Common myeloid progenitor, CD34-positive (primary cell): ENCODE measurements at regions not wholly inside any gene's neighbourhood (a gene's known extent, or its start where the extent isn't known, plus 50 kb on each side); places are given as distances from the start of the nearest gene placed in this dataset.

Experiments
- CTCF ChIA-PET: fragments of 350-600 bp; sonication (Branson Sonifier 250); formaldehyde crosslinking; loops from one replicate; lab custom pipeline; 2021; ENCODE audit warnings: antibody characterized with exemption; lab: Charles Lee
- POLR2A ChIA-PET: fragments of 350-600 bp; sonication (Branson Sonifier 250); formaldehyde crosslinking; loops from one replicate; lab custom pipeline; 2021; ENCODE audit warnings: antibody characterized with exemption; lab: Charles Lee
- DNase-seq, 3 donors: peaks; one replicate each; pipeline versions ENCODE4 v3.0.0 to v3.0.0-alpha.2; 2013
- H3K27ac ChIP-seq, 2 experiments: 1 replicate in 1 of 2; 2 replicates in 1 of 2; pipeline ENCODE4 v1.7.0; 2013; ENCODE audit warnings: inconsistent platforms in 2 of 2, low read length in 2 of 2, mild to moderate bottlenecking in 2 of 2, low read depth in 1 of 2, moderate library complexity in 1 of 2; ENCODE audit not compliant: severe bottlenecking in 2 of 2, insufficient read depth in 1 of 2, poor library complexity in 1 of 2
- H3K27me3 ChIP-seq, 5 experiments: replicated peaks in 2 of 5; 1 replicate in 3 of 5; 2 replicates in 2 of 5; pipeline versions ENCODE4 v1.6.1 to v1.7.0; 2013; ENCODE audit warnings: low read length in 4 of 5, mild to moderate bottlenecking in 2 of 5, moderate library complexity in 2 of 5, inconsistent platforms in 1 of 5; ENCODE audit not compliant: insufficient read depth in 5 of 5, control insufficient read depth in 4 of 5
- H3K36me3 ChIP-seq, 4 experiments: 1 replicate in 2 of 4; 2 replicates in 2 of 4; pipeline versions ENCODE4 v1.6.1 to v1.7.0; 2013; ENCODE audit warnings: low read length in 3 of 4, control low read depth in 1 of 4, mild to moderate bottlenecking in 1 of 4; ENCODE audit not compliant: control insufficient read depth in 4 of 4, insufficient read depth in 4 of 4
- H3K4me1 ChIP-seq, 4 experiments: 1 replicate in 3 of 4; 2 replicates in 1 of 4; pipeline versions ENCODE4 v1.6.1 to v1.7.1; 2013; ENCODE audit warnings: low read length in 3 of 4, mild to moderate bottlenecking in 3 of 4, control low read depth in 1 of 4, inconsistent platforms in 1 of 4, moderate library complexity in 1 of 4; ENCODE audit not compliant: control insufficient read depth in 4 of 4, insufficient read depth in 4 of 4; ENCODE audit errors: control extremely low read depth in 1 of 4
- H3K4me3 ChIP-seq, 7 experiments: 1 replicate in 4 of 7; 2 replicates in 3 of 7; pipeline versions ENCODE4 v1.5.1 to v1.7.0; 2013; ENCODE audit warnings: mild to moderate bottlenecking in 7 of 7, low read length in 6 of 7, moderate library complexity in 6 of 7, inconsistent platforms in 2 of 7, low read depth in 2 of 7, control low read depth in 1 of 7; ENCODE audit not compliant: insufficient read depth in 4 of 7, control insufficient read depth in 1 of 7; ENCODE audit errors: extremely low read depth in 1 of 7
- H3K9me3 ChIP-seq, 5 experiments: 1 replicate in 4 of 5; 2 replicates in 1 of 5; pipeline versions ENCODE4 v1.6.1 to v1.7.1; 2013; ENCODE audit warnings: low read length in 4 of 5, mild to moderate bottlenecking in 2 of 5, inconsistent platforms in 1 of 5, low read depth in 1 of 5, moderate library complexity in 1 of 5; ENCODE audit not compliant: control insufficient read depth in 4 of 5, insufficient read depth in 2 of 5; ENCODE audit errors: control extremely low read depth in 1 of 5
- WGBS: methylation state at CpG from one replicate; pipeline ENCODE4 v1.1.5; 2013; ENCODE audit not compliant: insufficient coverage; 5-methylcytosine and 5-hydroxymethylcytosine counted together

GRCh38 chr3:66706890-66707289, 206.1 kb upstream of the LRIG1 start:
- H3K27ac ChIP-seq = no peak overlapping the region
- no CpG with 5 or more reads among the region's 3 CpGs for WGBS
- no peaks in the 10 kb centered on the region for H3K36me3 ChIP-seq
- H3K4me1 ChIP-seq = no peaks in the 10 kb centered on the region
- H3K27me3 ChIP-seq = peaks cover 0 to 2% (median 0%) of the 10 kb centered on the region in 5 experiments
- H3K4me3 ChIP-seq = no peak overlapping the region
- H3K9me3 ChIP-seq = no peaks in the 10 kb centered on the region
- DNase-seq = no peak
- CTCF ChIA-PET = interaction anchor here (0.7 kb wide), 1 partner anchor 315 kb away, joined by 3 read pairs; no protein-coding TSS in a partner anchor
- POLR2A ChIA-PET = no interaction called here

GRCh38 chr3:66709532-66709931, 208.7 kb upstream of the LRIG1 start:
- Histone ChIP-seq H3K9me3 (no peaks in the 10 kb centered on the region), H3K27ac (no peak overlapping the region), H3K36me3 (no peaks in the 10 kb centered on the region), H3K27me3 (peaks cover 0 to 2% (median 0%) of the 10 kb centered on the region in 5 experiments), H3K4me3 (no peak overlapping the region), H3K4me1 (no peaks in the 10 kb centered on the region)
- ChIA-PET POLR2A (no interaction called here), CTCF (no interaction called here)
- 72% methylated on average over 2 of the region's 3 CpGs for WGBS
- DNase-seq = no peak

- DNase-seq = no peak
- Histone ChIP-seq H3K27ac (no peak overlapping the region), H3K27me3 (peaks cover 0 to 2% (median 0%) of the 10 kb centered on the region in 5 experiments), H3K9me3 (no peaks in the 10 kb centered on the region), H3K4me3 (no peak overlapping the region), H3K36me3 (no peaks in the 10 kb centered on the region), H3K4me1 (no peaks in the 10 kb centered on the region)
- WGBS = 72% methylated on average over 3 of the region's 4 CpGs
- ChIA-PET POLR2A (no interaction called here), CTCF (no interaction called here)
Measured at GRCh38 chr3:66712210-66712609, 211.4 kb upstream of the LRIG1 start.

GRCh38 chr3:66713921-66714320, 213.1 kb upstream of the LRIG1 start:
- POLR2A ChIA-PET = no interaction called here
- Histone ChIP-seq H3K36me3 (no peaks in the 10 kb centered on the region), H3K4me3 (no peak overlapping the region), H3K9me3 (no peaks in the 10 kb centered on the region), H3K27me3 (peaks cover 0 to 5% (median 0%) of the 10 kb centered on the region in 5 experiments), H3K4me1 (no peaks in the 10 kb centered on the region), H3K27ac (no peak overlapping the region)
- CTCF ChIA-PET = no interaction called here
- WGBS = no CpG with 5 or more reads among the region's 2 CpGs
- DNase-seq = no peak

- DNase-seq = no peak
- no peaks in the 10 kb centered on the region for H3K4me1 ChIP-seq
- WGBS = 83% methylated on average over 1 of the region's 2 CpGs
- H3K9me3 ChIP-seq = no peaks in the 10 kb centered on the region
- H3K27ac ChIP-seq = no peak overlapping the region
- no peaks in the 10 kb centered on the region for H3K36me3 ChIP-seq
- no peak overlapping the region for H3K4me3 ChIP-seq
- H3K27me3 ChIP-seq = peaks cover 0 to 2% (median 0%) of the 10 kb centered on the region in 5 experiments
- ChIA-PET POLR2A (no interaction called here), CTCF (no interaction called here)
Measured at GRCh38 chr3:66715806-66716205, 215.0 kb upstream of the LRIG1 start.

- Histone ChIP-seq H3K36me3 (no peaks in the 10 kb centered on the region), H3K27me3 (peaks cover 0 to 2% (median 0%) of the 10 kb centered on the region in 5 experiments), H3K27ac (no peak overlapping the region), H3K4me3 (no peak overlapping the region), H3K4me1 (no peaks in the 10 kb centered on the region), H3K9me3 (no peaks in the 10 kb centered on the region)
- 100% methylated on average over 3 of the region's 7 CpGs for WGBS
- ChIA-PET POLR2A (no interaction called here), CTCF (no interaction called here)
- no peak for DNase-seq
Measured at GRCh38 chr3:66717806-66718205, 217.0 kb upstream of the LRIG1 start.

- ChIA-PET POLR2A (no interaction called here), CTCF (no interaction called here)
- DNase-seq = no peak
- 93% methylated on average over 3 of the region's 6 CpGs for WGBS
- Histone ChIP-seq H3K4me1 (no peaks in the 10 kb centered on the region), H3K9me3 (no peaks in the 10 kb centered on the region), H3K4me3 (no peak overlapping the region), H3K36me3 (no peaks in the 10 kb centered on the region), H3K27ac (no peak overlapping the region), H3K27me3 (peaks cover 0 to 2% (median 0%) of the 10 kb centered on the region in 5 experiments)
Measured at GRCh38 chr3:66719796-66720356, 219.1 kb upstream of the LRIG1 start.
